SIG-M5 treated with dmso at 0.1 percent for 504 hours (cell line): ENCODE measurements at regions not wholly inside any gene's neighbourhood (a gene's known extent, or its start where the extent isn't known, plus 50 kb on each side); places are given as distances from the start of the nearest gene placed in this dataset.
"Not testable (repeated sequence)": the region's sequence is repeated elsewhere in the genome, so short reads cannot be mapped to it uniquely, and the experiment has no call there.

Experiments
- DNase-seq: peaks from one replicate; lab custom pipeline; 2025; ENCODE audit not compliant: unreplicated experiment; lab: John Stamatoyannopoulos, UW

- not testable (repeated sequence) for DNase-seq
These were observed 651.4 kb downstream of the PCDH11X start for GRCh38 chrX:92430574-92430973.

- not testable (repeated sequence) for DNase-seq
These were observed 681.4 kb downstream of the PCDH11X start for GRCh38 chrX:92460539-92460938.

GRCh38 chrX:92480165-92480564, 701.0 kb downstream of the PCDH11X start:
- DNase-seq: not testable (repeated sequence)

- DNase-seq: not testable (repeated sequence)
These were observed 706.3 kb downstream of the PCDH11X start for GRCh38 chrX:92485487-92485886.

- DNase-seq: not testable (repeated sequence)
These were observed 736.1 kb downstream of the PCDH11X start for GRCh38 chrX:92515270-92515669.

GRCh38 chrX:92528995-92529394, 749.8 kb downstream of the PCDH11X start:
- not testable (repeated sequence) for DNase-seq

- not testable (repeated sequence) for DNase-seq
These were observed 761.3 kb downstream of the PCDH11X start for GRCh38 chrX:92540461-92540860.

- not testable (repeated sequence) for DNase-seq
These were observed 779.1 kb downstream of the PCDH11X start for GRCh38 chrX:92558323-92558722.

- DNase-seq: not testable (repeated sequence)
These were observed 779.6 kb downstream of the PCDH11X start for GRCh38 chrX:92558796-92559195.

- DNase-seq: not testable (repeated sequence)
These were observed 780.9 kb downstream of the PCDH11X start for GRCh38 chrX:92560083-92560482.

- DNase-seq: peak; percentile 0
These were observed 791.0 kb downstream of the PCDH11X start for GRCh38 chrX:92570217-92570616.

- not testable (repeated sequence) for DNase-seq
These were observed 807.5 kb downstream of the PCDH11X start for GRCh38 chrX:92586643-92587042.

- not testable (repeated sequence) for DNase-seq
These were observed 810.5 kb downstream of the PCDH11X start for GRCh38 chrX:92589676-92590075.

GRCh38 chrX:92590726-92591298, 811.6 kb downstream of the PCDH11X start:
- not testable (repeated sequence) for DNase-seq

- DNase-seq: not testable (repeated sequence)
These were observed 832.3 kb downstream of the PCDH11X start for GRCh38 chrX:92611517-92611916.

GRCh38 chrX:92626699-92627098, 847.5 kb downstream of the PCDH11X start:
- DNase-seq: not testable (repeated sequence)

GRCh38 chrX:92657593-92657992, 878.4 kb downstream of the PCDH11X start:
- not testable (repeated sequence) for DNase-seq

GRCh38 chrX:92659743-92660142, 880.6 kb downstream of the PCDH11X start:
- not testable (repeated sequence) for DNase-seq

- not testable (repeated sequence) for DNase-seq
These were observed 913.6 kb downstream of the PCDH11X start for GRCh38 chrX:92692796-92693195.

GRCh38 chrX:92699388-92700092, 920.4 kb downstream of the PCDH11X start:
- DNase-seq: not testable (repeated sequence)

- DNase-seq: not testable (repeated sequence)
These were observed 930.6 kb downstream of the PCDH11X start for GRCh38 chrX:92709784-92710183.
